Dermis blood vessel endothelial cell (primary cell): ENCODE measurements at regions not wholly inside any gene's neighbourhood (a gene's known extent, or its start where the extent isn't known, plus 50 kb on each side); places are given as distances from the start of the nearest gene placed in this dataset.

Experiments used
- DNase-seq: peaks from one replicate; pipeline ENCODE4 v3.0.0; 2010

DNA sequence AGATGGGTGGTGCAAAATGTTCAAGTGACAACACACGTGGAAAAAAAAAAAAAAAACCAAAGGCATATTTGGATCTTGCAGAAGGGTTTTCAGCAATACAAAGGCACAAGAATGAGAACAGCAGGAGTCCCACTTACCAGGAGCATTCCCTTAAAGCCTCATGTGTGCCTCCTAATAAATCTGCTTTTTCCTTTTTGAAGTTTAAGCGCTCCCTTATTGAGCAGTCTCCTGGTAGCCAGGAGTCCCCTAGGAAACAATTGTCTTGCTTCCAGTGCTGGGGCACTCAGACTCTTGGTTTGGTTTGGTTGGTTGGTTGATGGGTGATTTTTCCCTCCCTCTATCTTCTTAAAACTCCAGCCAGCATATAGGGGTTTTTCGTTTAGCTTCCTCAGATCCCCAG, 321.8 kb upstream of the NFE2L3 start:
- no peak for DNase-seq

DNA sequence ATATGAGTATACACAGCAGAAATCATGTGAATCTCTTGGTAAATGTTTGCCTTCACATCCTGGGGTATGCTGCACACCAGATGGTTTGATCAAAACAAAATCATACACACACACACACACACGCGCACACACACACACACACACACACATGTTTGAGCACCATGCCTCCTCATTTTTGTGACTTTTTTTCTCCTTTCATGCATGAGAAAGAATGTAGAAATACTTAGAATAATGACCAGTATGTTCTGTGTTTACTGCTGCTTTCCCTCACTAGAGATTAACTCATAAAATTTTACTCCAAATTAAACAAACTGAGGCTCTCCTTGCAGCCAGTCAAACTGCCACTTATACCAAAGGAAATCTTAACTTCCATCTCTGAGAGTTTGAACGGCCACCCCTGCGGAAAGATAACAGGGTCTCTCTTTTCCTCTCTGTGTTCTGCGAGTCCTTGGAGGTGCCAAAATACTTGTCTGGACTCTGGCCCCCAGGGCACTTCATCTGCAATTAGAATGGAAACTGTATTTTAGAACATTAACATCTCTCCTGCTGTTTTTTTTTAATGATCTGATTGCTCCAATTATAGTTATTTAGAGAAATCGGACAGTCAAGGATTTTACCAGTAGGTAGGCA, 320.8 kb upstream of the NFE2L3 start:
- no peak for DNase-seq

DNA sequence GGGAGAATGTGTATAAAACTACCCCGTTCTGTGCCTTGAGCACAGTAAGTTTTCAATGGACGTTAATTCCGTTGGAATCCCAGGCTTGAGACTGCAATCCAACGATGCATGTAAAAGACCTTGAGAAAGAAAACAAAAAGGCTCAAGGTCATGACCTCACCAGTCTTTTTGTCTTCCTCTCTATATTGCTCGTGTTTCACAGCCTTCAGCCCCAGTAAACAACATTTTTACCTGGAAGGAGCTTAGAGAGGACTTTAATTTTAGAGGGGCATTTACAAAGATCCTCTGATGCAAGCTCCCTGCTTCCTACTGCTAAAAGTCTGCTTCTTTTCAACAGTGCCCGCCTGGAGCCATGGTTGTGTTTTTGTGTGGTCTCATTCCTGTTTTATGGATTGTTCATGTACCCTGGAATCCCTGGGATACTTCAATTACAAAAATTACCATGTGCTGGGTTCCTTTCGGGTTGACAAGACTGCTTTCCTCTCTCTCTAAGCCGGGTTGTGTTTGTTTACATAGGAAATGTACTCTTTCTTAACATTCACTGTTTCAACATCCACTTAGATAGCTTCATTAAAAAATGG, 320.1 kb upstream of the NFE2L3 start:
- no peak for DNase-seq

DNA sequence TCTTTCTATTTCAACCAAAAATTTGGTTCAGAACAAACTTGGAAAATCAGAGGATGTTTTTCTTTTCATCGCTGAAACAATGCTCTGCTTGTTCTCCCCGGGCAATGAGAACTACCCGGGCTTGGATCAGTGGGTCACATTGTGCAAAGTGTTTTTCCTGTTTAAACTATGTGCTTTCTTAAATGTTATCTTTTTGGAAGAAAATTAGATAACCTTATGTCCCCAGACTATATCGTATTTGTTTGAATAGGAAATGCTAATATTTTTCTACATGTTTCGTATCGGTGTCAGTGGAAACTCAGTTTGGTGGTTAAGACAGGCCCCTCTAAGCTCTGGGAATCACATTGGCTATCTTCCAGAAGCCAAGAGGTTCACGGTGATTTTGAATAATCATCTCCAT, 319.5 kb upstream of the NFE2L3 start:
- no peak for DNase-seq

- DNase-seq: no peak
These were observed 319.1 kb upstream of the NFE2L3 start for GRCh38 chr7:25832929-25833328.

DNA sequence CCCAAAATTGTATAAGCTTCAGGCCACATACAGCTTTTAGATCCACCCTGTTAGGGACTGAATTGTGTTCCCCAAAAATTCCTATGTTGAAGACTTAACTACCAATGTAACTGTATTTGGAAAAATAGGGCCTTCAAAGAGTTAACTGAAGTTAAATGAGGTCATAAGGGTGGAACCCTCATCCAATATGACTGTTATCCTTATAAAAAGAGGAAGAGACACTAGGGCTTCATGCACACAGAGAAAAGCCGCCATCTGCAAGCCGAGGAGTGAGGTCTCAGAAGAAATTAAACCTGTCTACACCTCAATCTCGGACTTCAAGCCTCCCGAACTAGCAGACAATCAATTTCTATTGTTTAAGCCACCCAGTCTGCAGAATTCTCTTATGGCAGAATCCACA, 317.9 kb upstream of the NFE2L3 start:
- no peak for DNase-seq

GRCh38 chr7:25835197-25835596, 316.8 kb upstream of the NFE2L3 start:
- no peak for DNase-seq

DNA sequence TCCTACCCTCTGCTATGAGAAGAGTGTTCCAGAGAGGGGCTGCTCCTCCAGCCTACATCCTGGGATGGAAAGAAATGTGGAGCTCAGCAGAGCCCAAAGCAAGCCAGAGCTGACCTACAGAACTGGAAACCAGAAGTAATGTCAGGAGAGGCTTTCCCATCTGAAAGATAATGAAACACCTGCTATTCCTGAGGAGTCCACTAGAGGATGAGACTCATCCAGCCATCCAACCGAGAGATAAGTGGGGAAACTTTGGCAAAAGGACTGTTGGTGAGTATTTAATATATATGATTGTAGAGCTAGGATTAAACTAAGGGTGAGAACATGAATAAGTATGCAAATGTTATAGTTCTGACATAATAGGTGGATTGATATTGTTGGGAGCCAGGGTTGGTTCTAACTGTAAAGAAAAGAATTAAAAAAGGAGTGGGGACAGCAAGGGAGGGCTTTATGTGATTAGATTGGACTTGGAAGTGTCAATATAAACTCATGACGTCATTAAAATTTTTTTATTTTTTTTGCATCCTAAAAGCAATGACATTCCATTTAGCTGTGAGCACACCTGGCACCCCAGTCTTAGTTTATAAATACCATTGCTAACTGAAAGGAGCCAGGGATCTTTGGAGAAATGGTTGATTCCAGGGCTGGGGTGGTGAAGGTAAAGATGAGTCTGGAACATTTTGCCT, 312.8 kb upstream of the NFE2L3 start:
- DNase-seq: no peak

- no peak for DNase-seq
These were observed 311.7 kb upstream of the NFE2L3 start for GRCh38 chr7:25840209-25840792.

DNA sequence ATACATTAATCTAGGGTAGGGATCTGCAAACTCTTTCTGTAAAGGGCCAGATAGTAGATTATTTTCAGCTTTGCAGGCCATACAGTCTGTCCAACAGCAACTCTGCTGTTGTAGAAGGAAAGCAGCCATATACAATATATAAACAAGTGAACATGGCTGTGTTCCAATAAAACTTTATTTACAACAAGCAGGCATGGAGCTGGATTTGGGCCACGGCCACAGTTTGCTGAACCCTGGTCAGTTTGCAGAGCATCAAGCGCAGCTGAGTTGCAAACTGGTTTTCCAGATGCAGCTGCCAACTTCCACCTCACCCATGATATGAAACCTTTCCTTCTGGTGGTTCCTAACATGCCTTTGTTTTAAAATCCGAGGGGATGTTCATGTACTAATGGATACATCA, 310.4 kb upstream of the NFE2L3 start:
- DNase-seq: no peak

DNA sequence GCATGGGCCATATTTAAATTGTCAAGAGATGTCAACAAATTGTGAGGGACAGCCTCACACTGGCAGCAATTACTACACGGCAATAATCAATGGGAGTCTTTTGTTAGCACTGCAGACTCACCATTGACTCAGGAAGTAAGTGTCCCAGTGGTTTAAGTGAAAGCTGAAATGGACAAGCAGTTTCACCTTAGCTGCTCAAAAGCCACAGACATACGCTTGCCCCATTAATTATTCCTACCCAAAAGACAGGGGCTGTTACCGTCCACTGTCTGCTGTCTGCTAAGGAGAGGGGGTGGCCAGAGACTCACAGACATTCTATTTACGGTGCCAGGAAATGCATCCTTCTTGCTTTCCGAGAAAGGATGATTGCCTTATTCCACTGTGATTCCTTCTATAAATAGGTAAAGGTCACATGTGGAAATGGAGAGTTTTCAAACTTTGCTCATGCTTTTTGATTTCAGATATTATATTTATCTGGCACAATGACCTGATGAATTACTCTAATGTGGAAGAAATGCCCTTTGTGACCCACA, 309.7 kb upstream of the NFE2L3 start:
- no peak for DNase-seq

GRCh38 chr7:25843467-25843866, 308.5 kb upstream of the NFE2L3 start:
- DNase-seq: no peak

DNA sequence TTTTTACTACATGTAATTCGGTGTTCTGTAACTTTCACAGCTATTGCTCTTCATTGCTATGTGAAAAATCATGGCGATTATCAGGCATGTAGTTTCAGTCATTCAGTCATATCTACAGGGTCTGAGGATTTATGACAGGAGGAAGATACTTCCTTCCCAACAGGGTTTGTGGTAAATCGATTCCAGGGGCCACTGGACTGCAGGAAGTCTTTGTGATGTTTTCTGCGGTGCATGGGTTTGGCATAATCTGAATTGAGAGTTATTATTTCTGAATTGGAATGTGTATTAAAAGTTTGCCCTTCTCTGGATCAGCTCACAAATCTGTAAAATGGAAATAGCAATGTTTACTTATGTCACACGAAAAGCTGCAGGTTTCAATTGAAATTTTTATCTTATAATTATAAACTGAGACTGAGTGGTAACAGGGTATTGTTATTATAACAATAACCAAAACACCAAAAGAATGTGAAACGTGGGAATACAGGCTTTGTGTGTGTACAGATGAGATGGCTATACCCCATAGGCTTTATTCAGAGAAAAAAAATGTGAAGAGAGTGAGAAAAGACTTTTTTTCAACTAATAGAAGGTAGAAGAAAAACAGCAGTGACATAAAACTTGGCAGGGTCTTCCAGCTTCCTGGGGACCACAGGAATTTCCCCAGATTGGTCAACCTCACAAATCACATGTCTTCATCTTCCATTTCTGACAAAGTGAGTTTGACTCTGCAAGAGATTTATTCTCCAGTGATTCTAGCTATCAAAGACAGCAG, 307.7 kb upstream of the NFE2L3 start:
- DNase-seq: no peak

- no peak for DNase-seq
These were observed 306.5 kb upstream of the NFE2L3 start for GRCh38 chr7:25845464-25845863.

GRCh38 chr7:25846722-25847121, 305.3 kb upstream of the NFE2L3 start:
- no peak for DNase-seq

DNA sequence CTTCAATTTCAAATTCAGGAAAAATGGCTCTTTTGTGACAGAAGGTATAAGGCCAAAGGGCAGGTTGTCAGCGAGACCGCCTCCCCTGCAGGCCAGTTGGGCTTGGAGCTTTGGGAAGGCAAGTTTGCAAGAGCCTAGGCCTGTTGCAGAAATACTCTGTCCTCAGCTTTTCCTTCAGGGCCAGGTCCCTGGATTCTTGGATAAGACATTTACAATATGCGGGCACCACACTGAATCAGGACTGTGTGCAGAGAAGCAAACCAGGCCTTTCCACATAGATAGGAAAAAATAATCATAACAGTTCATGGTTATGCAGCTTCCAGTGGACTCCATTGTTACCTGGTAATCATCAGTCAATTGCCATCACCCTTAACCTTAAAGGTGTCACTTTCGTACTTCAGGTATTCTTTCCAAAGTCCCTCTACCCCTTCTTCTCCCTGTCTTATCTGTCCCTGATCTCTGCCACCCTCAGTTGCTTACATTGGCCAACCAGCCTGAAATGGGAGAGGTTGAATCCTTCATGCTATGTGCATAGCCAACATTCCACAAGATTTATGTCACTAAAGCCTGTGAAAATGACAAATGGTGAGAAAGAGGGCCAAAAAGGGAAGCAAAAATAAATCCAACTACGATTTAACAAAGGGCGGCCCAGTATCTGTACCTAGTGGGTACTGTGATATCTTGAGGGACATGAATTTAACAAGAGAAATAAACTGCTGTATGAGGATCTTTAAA, 304.5 kb upstream of the NFE2L3 start:
- DNase-seq: no peak

- DNase-seq: no peak
These were observed 302.4 kb upstream of the NFE2L3 start for GRCh38 chr7:25849500-25850184.

- DNase-seq: no peak
These were observed 301.8 kb upstream of the NFE2L3 start for GRCh38 chr7:25850216-25850615.

GRCh38 chr7:25850735-25851134, 301.3 kb upstream of the NFE2L3 start:
- DNase-seq: no peak

DNA sequence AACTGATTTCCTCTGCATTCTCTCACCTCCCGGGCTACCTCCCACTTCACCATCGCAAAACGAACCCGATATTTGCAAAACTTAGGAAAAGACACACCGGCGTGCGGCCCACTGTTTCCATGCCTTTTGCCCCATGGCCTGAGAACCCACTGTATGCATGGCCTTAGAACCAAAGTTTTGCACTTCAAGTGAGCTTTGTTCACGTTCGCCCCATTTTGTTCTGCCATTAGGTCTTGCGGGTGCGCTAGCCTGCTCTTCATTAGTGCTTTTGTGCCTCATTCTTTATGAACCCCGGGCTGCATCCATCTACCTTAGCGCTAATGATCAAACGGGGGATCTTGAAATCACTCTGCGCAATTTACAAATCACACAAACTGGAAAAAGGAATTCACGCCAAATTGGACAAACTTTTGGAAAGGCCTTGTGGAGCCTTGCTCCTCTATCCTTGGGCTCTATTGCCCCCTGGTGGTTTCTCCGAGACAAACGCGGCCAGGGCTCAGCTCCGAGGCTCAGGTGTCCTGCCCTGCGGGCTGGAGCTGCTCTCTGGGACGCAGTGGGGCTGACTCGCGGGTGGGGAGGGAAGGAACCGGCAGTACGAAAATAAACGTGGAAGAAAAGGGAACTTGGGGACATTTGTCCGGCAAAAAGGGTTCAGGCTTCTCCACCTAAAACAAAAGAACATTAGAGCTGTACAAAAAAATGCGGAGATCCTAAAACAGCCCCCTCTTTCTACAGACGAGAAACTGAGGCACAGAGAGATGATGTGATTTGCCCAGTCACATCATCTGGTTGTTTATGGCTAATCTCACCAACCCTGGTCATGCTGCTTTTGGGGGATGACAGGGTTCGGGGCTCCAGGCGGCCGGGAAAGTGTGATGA, 300.4 kb upstream of the NFE2L3 start:
- peak; percentile 63 for DNase-seq
